HG02973 (cell line): ENCODE measurements at regions not wholly inside any gene's neighbourhood (a gene's known extent, or its start where the extent isn't known, plus 50 kb on each side); places are given as distances from the start of the nearest gene placed in this dataset.
"Not testable (repeated sequence)": the region's sequence is repeated elsewhere in the genome, so short reads cannot be mapped to it uniquely, and the experiment has no call there.

Experiments used
- ATAC-seq: cut with Tn5 transposase; IDR thresholded peaks from one replicate; pipeline ENCODE4 v1.9.1; 2021; ENCODE audit warnings: moderate library complexity; ENCODE audit not compliant: unreplicated experiment

DNA sequence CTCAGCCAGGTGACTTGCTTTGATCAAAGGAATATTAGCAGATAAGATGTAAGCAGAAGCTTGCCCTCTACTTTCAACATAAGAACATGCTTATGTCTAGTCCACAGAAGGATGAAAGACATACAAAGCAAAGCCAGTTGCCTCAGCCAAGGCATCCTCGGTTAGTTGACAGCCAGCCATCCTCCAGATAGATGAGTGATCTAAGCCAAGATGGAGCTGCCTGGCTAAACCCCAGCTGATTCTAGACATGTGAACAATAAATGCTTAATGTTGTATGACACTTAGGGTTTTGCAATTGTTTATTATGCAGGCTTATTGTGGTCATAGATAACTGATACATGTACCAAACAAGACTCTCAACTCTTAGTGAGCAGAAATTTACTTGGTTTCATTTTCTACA is 157.6 kb upstream of the TMTC2 start:
- ATAC-seq: no peak

DNA sequence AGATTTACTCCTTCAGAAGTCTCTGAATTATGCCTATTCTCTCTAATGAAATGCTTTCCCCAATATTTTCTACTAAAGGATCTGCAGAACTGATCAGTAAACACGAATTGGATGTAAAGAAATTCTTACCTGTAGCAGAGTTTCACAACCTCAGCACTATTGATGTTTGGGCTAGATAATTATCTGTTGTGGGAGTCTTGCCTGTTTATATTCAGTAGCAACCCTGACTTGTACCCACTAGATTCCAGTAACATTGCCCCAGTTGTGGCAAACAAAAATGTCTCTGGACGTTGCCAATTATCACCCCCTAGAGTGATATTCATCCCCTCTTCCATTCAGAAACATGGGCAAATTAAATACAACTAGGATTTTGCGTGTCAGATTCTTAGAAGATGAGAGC is 156.8 kb upstream of the TMTC2 start:
- no peak for ATAC-seq

DNA sequence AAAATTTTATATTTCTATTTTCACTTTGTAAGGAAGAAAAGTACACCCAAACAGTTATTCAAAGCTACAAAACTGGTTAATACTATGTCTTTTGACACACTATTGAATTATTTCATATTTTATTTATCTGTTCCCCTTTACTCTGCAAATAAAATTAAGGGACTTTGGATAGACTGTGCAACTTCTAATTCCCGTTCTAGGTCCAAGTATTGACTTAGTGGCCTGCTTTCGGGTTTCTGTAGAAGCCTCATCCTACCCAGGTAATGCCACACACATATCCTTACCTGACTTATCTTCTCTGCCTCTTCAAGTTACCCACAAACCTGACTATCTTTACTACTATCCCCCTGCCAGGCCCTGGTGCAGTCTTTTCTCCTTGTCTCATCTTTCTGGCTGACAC is 156.3 kb upstream of the TMTC2 start:
- ATAC-seq: no peak

DNA sequence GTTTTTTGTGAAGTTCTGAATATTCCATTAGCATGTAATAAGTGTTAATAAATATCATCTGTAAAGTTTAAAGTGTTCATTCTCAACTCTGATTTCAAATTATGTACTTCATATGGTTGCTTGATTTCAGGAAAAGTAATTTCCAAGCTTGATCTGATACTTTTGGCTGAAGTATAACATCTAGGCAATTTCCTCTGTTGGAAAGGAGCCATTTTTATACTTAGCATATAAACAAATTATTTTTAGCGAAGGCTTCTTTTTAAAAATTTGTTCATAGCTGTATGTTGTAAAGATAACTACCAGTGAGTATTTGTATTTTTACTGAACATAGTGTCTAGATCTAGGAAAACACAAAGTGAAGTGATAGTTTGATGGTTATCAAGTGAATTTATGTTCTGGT is 153.4 kb upstream of the TMTC2 start:
- no peak for ATAC-seq

DNA sequence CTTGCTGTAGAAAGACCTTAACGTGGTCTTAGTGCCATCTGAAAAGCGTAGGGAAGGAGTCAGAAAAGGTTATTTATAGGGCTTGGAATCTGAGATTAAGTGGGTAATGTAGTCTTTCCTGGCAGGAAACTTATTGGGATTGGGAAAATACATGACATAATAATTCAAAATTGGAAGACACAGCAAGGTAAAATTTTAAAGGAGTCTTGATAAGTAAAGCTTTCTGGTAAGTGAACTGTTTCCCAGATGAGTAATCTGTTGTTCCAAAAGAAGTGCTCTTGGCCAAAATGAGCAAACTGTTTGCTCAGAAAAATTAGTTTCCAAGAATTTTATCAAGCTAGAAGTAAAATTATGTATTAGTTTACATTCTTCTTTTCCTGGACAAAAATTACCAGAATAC is 149.3 kb upstream of the TMTC2 start:
- no peak for ATAC-seq

DNA sequence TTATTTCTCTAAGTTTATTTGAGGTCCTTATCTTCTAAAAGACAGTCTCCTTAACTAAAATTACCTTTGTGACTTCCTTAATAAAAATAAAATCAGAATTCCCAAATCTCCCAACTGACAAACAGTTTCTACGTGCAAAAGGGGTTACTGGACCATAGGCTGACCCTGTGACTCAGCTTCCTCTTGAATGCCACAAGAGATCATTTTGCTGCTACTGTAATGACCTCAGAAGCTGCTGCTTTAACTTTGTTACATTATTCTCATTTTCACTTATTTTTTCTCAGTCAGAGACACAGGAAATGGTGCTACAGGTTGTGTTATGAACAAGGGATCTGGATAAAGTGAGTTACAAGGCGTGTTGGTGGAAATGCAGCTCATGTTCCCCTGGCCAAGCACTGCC is 132.2 kb upstream of the TMTC2 start:
- peak; percentile 61 for ATAC-seq

DNA sequence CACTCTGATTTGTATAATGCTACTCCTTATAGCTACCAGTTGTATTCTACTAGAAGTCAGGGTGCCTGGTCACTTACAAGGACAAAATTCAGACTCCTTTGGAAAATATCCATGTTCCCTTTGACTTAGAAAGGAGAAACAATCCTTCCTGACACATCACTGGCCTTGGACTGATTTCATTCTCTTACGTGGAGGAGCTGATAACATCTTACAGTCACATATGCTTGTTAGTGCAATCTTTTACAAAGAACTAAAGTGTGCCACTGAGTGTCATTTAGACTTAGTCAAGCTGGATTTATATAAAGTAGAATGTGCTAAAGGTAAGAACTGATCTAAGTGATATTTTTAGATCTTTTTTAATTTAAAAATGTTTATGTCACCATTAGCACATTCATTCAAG is 131.0 kb upstream of the TMTC2 start:
- no peak for ATAC-seq

DNA sequence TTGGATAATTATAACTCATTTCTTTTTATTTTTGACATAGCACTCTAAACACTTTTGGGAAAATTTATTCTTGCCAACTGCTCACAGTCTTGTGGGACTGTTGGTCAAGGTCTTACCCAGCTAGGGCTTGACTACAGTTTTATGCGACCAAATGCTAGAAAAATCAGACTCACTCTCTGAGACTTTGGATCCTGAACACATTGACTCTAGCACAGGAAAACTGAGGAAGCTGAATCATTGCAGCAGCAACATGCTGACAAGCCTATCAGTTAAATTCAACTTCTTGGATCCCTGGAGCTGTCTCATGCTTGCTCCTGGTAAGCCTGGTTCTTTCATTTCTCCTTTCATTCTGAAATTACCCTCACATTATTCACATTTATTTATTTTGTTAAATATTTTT is 120.7 kb upstream of the TMTC2 start:
- ATAC-seq: no peak

DNA sequence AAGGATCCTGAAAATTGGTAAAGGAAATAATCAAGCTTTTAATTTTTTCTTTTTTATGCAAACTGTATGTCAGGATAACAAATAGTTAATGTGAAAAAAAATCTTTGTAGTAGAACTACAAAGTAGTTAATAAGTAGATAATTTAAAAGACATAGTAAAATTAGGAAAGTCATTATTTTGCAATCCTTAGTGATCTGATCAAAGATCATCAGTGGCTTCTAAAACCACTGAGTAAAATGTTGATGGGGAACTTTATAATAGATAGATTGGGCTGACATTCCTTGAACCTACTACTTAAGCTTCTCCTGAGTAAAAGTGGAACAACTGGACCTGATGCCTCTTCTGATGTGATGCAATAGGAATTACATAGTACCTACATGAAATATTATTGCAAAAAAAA is 119.0 kb upstream of the TMTC2 start:
- ATAC-seq: no peak

DNA sequence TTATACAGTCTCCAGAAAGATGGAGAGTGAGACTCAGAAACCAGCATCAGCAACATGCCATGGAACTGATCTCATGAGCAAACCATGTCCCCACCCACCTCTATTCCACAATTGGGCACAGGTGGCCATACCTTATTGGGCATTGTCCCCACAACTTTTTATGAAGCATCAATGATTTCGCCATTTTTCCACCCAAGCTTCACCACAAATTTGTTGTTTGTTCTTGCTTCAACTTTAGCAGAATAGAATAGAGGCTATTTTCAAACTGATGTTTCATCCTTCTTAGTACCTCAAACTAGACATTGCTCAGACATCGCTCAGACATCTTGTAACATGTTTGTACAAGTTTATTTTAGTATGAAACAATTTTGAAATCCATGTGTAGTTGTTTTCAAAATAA is 112.5 kb upstream of the TMTC2 start:
- no peak for ATAC-seq

DNA sequence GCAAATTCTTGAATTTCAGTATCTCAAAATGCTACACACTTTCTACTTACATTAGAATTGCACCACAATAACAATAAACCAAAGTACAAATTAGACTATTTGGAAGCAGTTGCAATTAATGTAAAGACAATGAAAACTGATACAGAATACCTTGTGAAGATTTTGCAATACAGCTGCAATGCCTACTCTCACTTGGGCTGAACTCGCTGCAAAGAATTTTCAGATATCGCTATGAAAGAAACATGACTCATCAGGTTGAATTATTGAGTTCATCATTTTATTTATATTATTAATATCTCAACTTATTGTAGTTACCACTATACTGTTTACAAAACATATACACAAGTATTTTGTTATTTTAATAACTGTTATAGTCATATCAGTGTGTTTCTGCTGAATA is 108.0 kb upstream of the TMTC2 start:
- no peak for ATAC-seq

DNA sequence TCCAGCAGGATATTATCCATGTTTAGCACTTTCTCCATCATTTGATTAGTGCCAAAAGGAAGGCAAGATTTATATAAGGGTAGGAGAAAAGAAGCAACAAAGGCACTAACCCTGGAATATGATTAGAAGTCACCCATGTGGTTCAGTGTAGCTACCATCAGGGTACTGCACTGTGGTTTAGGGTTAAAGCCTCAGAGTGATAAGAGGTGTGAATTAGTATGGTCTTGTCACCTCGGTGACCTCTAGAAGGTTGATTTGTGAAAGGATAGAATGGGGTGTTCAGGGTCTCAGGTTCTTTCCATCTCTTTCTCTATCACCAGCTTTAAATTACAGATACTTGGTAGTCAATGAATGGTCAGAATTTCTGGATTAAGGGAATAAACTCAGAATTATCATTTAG is 103.0 kb upstream of the TMTC2 start:
- no peak for ATAC-seq

DNA sequence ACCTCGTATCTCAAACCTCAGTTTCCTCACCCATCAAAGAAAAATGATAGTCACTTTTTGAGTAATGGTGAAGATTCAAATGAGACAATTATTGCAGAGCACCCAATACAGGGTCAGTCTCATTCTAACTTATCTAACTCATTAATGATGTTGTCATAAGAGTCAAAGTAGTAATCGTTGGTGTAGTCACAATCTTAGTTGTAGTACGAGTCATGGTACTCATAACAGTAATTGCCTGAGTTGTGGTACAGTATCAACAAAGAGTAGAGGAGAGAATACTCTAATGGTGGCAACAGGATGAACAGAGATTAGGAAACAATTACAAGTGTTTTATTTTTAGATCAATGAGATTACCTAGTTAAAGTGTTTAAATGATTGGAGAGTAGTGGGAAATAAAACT is 93.6 kb upstream of the TMTC2 start:
- ATAC-seq: peak; percentile 87

DNA sequence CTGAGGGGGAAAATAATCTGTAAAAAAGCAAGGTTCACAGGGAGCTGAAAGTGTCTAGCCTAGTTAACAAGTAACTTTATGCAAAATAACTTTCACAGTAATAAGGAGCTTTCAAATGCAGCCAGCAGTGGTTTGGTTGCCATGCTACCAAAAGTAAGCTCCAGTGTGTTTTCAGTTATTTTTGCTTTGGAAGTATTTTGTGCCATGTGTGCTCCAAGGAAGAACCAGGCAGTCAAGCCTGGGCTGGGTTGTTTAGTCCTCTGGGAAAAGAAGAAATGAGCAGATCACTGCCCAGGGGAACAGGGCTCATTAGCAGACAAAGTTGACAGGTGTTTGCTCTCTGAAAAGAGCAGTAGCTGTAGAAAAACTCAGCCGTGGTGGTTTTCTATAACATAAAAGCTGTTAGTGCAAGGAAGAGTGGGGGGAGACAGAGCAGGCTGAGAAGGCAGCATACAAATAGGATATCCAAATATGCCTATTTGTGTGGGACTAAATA is 92.8 kb upstream of the TMTC2 start:
- ATAC-seq: peak; percentile 83

DNA sequence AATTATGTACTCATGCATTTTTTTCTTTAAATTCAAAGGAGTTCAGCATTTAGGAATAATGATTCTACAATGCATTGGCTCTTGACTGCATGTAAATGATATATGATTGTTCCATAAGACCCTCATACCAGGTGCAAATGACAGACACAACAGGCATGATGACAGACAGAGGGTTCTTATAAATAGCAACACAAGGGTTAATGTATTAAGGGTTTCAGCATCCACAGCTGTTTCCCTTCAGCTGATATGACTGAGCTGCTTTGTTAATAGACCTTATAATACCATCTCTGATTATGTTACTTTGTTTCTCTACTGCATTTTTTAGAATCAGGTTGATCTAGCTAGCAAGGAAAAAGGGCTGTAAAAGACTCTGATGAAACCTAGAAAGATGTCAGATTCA is 90.8 kb upstream of the TMTC2 start:
- no peak for ATAC-seq

DNA sequence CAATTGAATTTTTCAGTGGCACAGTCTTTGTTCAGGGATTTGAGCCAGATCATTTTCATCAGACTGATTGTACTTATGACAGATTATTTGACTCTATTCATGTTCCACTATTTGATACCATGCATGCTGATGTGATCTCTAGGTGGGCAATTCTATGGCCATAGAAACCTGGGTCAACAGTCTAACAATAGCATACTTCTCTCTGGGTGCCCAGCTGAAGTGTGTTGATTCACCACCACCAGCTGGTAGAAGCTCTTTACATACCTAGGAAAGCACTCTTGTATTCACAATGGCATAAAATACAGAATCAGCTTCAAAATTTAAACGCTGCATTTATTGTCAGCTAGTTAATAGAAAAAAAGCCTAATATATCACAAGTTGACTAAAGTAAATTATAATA is 90.2 kb upstream of the TMTC2 start:
- no peak for ATAC-seq

DNA sequence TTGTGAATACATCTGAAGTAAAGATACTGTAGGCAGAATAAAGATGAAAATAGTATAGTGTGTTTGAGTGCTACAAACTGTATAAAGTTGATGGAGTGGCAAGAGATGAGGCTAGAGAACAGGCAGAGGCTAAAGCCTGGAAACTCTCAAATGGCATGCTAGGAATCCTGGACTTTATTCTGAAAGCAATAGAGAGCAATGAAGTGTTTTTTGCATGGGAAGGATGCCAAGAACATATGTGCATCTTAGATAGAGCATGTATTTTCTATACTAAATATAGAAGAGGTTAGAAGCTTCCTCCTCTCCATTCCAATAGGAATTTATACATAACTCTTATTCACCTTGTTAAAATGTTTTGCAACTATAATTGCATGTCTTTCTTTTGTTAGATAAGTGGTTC is 86.3 kb upstream of the TMTC2 start:
- no peak for ATAC-seq

DNA sequence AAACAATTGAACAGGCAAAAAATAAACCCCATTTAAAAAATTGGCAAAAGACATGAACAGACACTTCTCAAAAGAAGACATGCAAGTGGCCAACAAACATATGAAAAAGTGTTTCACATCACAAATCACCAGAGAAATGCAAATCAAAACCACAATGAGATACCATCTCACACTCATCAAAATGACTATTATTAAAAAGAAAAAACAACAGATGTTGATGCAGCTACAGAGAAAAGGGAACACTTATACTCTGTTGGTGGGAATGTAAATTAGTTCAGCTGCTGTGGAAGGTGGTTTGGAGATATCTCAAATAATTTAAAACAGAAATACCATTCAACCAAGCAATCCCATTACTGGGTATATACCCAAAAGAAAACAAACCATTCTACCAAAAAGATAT is 83.1 kb upstream of the TMTC2 start:
- ATAC-seq: not testable (repeated sequence)

DNA sequence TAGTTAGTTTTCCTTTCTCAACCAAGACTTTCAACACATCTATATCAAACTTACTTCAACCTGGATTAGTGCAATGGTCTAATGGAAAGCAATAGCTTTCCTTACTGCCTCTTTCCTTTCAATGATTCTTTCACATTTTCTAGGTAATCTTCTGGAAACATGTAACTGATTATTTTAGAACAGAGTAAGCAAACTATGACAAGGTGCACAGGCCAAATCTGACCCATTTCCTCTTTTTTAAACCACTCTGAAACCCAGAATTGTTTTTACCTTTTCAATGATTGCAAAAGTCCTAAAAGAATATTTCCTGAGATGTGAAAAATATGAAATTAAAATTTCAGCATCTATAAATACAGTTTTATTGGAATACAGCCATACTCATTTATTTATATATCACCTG is 81.6 kb upstream of the TMTC2 start:
- peak; percentile 64 for ATAC-seq

DNA sequence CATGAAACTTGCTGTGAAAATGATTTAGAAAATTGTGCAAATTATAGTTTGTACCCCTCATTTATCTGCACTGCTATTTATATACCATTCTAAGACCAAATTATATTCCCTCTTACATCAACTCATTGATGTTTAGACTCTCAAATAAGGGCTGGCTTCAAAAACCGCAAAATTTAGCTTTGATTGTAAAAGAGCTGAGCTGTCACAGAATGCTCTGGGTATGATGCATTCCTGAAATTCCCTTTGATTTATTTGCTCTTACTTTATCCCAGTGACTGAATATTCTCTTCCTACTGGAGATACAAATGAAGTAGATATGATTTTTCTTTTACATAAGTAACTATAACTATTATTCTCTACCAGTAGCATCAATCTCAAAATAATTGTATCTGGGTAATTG is 78.0 kb upstream of the TMTC2 start:
- no peak for ATAC-seq

DNA sequence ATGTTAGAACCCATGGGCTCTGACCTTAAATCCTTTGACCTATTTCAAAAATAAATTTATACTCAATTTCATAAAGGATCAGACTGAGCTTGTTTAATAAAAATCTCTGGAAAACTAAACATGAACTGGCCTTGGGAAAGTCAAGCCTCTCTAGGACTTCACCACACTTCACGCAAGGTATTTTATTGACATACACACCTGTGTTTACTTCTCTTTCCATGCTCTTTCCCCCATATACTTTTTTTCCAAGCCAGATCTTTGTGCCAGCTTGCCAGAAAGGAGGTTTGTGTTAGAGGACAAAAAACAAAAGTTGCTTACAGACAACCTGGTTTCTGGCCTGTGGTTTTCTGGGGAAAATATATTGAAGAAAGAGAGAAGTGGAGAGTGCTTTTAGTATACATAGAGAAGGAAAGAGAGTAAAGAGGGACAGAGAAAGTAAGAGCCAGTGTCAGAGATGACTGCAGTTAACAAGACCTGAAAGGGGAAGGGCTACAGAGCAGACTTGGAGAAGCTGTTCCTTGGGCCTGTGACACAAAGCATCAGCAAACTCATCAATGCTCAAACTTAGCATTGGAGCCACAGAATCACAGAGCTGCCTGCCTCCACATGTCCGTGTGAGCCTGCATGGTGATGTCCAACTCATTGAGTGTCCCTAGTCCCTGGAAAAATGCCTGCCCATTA is 77.3 kb upstream of the TMTC2 start:
- no peak for ATAC-seq

DNA sequence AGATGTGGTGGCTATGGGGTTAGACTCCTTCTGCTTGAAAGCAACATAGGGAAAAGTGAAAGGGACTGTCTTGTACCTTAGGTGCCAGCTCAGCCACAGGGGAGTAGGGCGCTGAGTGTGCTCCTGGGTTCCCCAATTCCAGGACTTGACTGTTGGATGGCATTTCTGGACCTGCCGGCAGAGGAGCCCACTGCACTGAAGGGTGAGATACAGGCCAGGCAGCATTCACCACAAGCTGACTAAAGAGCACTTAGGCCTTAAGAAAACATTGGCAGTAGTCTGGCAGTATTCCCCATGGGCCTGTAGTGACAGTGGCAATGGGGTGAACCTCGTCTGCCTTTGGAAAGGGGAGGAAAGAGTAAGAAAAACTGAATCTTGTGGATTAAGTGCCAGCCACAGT is 67.1 kb upstream of the TMTC2 start:
- no peak for ATAC-seq

DNA sequence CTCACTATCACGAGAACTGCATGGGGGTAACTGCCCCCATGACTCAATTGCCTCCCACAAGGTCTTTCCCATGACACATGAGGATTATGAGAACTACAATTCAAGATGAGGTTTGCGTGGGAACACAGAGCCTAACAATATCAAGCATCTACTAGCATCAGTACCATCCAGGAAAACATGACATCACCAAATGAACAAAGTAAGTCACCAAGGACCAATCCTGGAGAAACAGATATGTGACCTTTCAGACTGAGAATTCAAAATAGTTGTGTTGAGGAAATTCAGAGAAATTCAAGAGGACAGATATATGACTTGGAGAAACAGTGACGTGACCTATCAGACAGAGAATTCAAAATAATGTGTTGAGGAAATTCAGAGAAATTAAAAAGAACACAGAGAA is 65.8 kb upstream of the TMTC2 start:
- ATAC-seq: no peak
